Colon (tissue), 2 donors: ENCODE measurements at regions not wholly inside any gene's neighbourhood (a gene's known extent, or its start where the extent isn't known, plus 50 kb on each side); places are given as distances from the start of the nearest gene placed in this dataset.
A peak's percentile ranks its signal among the peaks of the same experiment; 100 is the strongest.

Experiments
- FAIRE-seq: peaks from 2 replicates; lab custom pipeline; 2012; peaks lifted over from hg19 to GRCh38; lab: Jason Lieb, UNC
- donor health status: control.
- donor health status: control.

DNA sequence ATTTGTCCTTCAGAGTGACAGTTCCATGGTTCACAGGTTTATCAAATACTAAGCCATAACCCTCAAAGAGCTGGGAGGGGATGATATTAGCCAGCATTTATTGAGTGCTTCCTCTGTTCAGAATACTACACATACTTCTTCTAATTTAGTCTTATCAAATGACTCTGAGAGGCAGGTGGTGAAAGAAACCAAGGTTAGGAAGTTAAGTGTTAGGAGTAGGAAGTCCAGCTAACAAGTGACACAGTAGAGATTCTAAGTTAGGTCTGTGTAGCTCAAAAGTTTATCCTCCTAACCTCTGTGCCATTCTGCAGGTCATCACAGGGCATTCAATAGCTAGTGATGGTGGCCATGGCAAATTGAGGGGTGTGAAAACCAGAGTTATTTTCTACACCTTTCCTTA, 198.3 kb upstream of the MID1 start:
- no peak for FAIRE-seq

DNA sequence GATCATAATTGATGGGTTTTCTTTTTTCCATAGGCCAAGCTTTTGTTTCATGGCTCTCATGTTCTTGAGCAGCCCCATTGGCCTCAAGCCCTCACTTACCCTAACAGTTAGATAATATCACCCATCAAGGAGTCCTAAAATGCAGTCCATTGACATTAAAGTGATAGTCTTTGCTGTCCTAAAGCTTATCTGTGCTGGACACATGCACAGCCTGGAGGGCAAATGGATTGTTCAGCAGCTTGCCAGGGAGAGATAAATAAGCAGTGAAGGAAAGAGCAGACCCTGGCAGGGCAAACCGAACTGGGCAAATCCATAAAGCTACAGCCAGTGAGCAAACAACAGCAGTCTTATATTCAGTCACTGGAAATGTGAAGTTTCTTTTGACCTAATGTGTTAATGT, 199.6 kb upstream of the MID1 start:
- no peak for FAIRE-seq

DNA sequence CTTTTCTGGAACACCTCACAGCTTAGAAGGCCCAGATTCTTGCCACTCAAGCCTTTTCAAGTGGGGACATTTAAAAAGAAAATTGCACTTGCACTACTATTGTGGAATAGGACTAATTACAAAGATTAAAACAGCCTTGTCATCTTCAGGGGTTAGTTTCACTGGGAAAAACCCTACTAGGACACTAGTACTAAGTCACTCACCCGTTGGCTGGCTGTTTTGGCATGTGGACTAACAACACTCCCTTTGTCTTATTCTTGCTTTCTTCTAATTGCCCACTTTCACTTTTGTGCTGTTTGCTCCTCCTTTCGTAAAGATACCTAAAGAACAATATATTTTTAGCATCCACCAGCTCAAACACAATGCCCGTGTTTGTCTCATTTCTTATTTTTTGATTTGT, 200.9 kb upstream of the MID1 start:
- peak; percentile 65 for FAIRE-seq

DNA sequence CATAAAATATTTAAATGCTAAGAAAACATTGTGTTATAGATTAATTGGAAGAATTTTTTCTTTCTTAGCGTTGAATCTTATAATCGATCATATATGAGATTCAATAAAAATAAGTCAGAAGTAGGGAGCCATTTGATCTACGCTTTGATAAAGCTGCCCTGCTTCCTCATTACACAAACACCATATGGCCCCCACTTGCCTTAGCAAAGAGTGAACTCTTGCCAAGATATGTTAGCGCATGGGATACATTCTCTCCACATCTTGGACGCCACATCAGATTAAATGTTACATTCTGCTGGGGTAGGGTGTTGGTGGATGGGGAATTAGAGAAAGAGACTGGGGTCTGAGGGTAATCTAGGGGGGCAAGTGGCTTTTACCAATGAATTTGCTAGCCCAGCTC, 207.7 kb upstream of the MID1 start:
- peak; percentile 33 for FAIRE-seq

DNA sequence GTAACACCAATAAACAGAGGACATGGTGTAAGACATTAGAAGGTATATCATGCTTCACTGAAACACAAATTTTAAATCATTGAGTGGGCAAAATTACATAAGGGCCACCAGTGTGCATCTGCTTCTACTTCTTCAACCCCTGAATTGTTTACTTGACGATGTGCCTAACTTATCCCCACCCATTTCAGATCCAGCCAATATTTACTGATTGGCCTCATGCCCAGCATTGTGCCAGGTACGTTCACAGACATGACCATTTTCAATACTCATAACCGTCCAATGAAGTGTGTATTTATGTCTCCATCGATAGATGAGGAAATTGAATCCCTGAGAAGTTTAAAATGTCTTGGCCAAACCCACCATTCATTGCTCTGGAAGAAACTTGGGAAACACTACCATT, 208.3 kb upstream of the MID1 start:
- FAIRE-seq = no peak

DNA sequence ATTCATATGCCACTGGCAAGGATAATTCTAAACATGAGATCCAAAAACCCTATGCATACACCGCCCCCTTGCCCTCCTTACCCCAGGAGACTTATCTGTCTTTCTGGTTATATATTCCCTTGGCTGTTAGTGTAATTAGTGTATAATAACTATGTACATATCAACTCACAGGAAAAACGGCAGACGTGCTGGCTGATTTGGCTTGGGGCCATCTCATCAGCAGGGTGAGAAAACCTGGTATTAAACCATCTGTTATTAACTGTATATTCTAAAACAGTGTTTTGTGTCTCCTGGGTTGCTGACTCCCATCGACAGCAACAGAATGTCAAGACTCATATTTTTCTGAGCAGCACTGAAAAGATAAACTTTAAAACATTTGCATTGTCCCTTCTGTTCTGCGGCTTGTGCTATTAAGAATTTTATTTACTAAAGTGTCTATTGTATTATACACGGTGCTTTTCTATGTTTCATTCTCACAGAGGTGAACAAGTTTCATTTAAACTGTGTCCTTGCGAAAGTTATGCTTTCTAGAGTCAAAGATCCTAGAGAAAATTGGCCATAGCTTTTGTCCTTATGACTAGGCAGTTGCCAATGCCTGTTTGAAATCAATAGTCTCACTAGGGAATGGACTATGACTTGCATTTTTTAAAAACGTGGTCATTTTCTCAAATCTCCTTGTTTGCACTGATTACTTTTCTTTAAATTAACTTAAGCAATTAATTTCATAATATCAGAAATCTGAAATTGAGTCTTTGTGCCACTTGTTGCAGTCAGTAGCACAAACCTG, 211.5 kb upstream of the MID1 start:
- peak; percentile 38 for FAIRE-seq

DNA sequence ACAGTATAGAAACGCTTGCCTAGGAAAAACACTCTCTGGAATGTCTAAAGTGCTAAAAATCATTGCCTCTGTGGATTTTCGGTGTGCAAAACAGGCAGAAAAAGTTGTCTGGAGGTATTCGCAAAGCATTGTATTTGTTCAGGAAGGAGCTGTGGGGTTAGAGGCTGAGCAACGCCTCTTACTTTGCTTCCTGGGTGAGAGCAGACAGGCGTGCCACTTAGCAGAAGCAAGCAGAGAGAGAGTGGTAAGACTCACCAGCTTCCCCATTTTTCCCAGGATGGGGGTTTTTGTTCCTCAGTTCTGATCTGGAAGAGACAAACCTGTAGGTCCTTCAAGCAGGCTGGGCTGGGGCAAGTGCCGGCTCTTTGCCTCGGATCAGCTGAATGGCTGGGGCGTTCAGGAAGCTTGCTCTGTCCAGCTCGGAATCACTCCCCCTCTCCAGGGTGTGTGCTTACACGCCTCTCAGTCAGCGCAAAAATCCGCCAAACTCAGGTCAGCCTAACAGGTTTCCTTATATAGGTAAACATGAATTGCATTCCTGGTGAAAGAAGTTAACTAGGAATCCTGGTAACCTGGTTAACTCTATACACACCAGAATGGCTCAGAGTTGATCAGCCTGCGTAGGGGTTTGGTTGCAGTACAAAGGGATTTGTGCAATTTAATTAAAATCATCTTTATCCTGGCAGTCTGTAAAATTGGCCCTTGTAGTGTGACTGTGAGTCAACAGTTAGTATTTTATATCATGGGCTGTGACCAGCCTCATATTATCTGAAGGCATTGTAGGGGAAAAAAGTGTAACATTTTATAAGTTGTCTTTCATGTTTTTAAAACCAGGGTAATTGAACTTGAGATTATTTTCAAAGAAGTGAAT, 213.1 kb upstream of the MID1 start:
- no peak for FAIRE-seq

DNA sequence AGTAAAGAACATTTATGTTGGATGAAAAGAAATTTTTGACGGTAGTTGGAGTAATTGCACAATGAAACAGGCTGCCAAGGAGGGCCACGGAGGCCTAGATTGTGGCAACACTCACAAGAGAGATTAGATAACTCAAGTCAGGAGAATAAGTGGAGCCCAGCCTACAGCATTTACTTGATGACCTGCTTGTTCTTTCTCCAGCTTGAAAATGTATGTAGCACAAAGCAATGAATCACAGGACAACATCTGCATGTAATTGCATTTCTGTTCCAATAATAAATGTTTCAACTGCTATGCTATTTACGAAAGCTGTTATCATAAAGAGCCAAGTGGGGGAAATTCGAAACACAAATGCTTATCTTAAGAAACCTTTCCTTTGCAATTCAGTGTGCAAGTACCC, 221.2 kb upstream of the MID1 start:
- no peak for FAIRE-seq

DNA sequence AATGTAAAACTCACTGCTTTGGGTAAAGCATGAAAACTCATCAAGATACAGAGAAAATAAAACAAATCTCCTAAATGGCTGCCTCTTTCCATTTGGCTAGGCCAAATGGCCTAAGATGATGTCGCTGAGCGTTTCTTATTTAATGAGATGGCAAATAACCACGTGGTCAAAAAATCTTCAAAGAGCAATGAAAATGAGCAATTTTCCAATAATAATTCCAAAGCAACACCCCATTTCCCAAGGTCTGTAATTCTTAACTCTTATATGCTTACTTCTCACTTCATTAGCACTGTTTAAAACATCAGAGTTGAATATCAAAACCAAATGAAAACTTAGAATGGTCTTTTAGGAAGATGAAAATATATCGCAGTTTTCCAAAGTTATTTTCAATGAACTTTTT, 222.3 kb upstream of the MID1 start:
- FAIRE-seq = no peak

DNA sequence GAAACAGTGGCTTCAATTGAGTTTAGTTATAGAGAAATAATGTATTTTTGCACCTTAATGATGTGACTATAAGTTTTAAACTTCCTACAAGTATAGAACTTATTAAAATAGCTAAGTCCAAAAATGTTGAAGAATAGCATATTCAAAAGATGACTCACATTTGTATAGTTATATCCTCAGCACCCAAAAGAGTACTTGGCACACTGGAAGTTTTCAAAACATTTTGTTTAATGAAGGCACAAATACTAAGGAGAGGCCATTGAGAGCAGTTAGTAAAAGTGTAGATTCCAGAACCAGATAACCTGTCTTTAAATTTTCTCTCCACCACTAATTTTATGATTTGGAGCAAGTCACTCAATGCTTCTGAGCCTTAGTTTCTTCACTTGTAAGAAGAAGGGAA, 226.9 kb upstream of the MID1 start:
- FAIRE-seq = no peak

DNA sequence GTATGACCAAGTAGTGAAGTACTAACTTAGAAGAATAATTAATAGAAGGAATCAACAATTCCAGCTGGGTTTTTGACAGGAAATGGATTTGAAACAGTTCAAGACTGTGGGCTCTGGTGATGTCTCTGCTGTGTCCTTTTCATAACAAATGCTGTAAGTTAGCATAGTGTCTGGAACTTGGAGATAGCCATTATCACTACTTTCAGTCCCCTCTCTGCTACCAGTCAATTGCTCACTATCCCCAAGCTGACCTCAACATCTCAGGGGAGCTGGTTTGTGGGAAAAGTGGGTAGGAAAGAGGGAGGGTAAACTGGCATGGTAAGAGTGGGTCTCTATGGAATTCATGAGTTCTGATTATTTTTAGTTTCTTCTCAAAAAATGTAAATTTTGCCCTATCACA, 231.4 kb upstream of the MID1 start:
- FAIRE-seq = no peak

DNA sequence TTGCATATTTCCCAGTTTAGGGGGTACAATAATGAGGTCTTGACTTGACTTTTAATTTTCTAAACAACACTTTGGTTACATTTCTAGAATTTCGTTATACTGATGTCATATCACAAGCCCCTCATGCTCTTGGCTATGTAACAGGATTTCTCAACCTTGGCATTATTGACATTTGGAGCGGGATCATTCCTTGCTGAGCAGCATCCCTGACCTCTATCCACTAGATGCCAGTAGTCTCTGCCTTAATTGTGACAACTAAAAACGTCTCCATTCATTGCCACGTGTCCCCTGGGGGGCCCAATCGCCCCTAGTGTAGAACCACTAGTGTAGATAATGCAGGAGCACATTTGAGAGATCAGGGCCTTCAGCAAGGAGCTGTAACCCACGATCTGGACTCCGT, 234.2 kb upstream of the MID1 start:
- FAIRE-seq = no peak

DNA sequence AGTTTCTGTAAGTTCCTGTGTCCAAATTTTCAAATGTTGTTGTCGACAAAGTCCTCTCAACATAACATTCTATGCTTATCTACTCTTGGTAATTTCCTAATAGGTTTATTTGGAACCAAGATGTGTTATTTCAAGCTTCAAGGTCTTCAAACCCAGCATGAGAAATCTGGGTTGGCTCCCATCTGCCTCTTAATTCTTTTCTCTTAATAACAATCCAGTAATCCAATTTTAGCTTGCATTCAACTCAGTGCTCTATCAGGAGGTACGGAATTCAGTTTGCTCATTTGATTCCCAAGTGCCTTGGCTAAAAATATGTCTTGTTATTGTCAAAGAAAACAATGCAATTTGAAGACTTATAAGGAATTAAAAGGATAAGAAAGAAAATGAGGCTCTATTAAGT, 235.5 kb upstream of the MID1 start:
- FAIRE-seq = no peak

DNA sequence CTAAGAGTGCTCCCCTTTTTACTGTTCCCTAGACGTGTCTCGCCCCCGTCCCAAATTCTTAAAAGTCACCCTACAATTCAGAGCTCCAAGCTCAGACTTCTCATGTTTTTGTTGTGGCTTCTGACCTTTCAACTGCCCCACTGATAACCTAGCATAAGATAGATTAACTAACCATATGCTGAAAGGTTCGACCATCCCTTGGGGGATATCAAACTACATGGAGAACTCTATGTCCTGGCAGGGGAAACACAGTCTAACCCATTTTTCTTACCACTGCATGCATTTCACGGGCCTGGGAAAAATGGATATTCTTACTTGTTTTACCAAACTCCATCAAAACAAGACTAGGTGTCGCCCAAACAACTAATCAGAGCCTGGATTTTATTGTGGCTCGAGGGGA, 236.4 kb upstream of the MID1 start:
- no peak for FAIRE-seq

DNA sequence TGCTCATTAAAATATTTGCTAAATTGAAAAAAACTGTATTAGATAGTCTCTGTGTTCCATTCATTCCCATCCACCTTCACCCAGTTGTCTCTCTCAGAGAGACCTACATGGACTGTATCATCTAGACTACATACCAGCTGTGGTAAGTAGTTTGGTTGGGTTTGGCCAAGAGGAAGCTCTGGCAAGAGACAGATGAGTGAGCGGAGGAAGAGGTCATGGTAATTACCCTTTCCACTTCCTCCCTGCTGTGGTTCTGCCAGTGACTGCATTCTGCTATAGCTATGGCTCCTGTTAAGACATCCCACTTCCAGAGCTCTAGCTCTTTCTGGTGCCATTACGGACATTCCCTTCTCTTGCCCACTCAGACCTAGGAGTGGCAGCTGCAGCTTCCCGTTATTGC, 239.0 kb upstream of the MID1 start:
- no peak for FAIRE-seq

DNA sequence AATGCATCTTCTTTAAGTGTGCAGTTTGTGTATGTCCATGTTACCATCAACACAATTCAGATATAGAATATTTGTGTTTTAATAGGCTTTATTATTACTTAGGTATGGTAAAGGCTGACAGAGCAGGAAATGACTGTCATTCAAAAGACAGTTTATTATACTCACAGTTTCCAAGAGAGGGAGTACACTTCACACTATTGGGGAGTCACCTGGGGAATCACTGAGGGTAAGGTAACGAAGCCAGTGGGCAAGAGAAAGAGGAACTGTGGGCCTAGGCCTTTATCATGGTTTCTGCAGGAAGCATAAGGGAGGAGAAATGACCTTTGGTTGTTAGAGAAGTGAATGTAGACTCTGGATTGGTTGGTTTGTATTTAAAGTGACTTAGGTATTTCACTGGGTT, 235.1 kb upstream of the HCCS start:
- no peak for FAIRE-seq

DNA sequence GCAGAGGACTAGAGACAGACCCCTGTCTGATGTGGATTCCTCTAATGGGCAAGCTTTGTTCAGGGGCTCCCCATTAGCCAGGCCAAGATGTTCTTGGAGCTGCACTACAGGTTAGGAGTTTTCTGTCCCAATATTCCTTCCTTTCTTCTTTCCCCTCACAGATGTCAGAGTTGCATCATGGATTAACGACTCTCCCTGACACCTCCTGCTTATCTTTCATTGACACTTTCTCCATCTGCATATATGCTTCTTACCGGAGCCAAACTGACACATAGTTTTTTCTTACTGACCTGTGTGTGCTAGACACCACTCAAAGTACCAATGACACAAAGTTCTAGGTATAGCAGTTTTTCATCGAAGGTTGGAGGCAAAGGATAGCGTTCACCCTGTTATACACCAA, 228.6 kb upstream of the HCCS start:
- FAIRE-seq = no peak

DNA sequence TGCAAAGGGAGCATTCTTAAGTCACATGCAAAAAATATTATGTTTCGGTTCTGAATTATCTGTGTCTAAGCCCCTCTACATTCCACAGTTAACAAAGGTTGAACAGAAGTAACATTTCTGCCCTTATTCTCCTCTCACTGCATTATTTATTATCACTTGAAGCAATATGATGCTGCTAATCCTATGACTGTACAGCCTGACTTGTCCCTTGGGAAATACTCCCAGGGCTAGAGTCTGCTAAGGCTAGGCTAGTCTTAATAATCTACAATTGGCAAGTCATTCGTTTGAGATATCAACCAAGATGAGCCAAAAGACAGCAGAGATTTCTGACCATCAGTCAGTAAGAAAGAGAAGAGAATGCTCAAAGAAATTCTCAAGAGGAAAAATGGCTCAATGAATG, 226.9 kb upstream of the HCCS start:
- FAIRE-seq = no peak

DNA sequence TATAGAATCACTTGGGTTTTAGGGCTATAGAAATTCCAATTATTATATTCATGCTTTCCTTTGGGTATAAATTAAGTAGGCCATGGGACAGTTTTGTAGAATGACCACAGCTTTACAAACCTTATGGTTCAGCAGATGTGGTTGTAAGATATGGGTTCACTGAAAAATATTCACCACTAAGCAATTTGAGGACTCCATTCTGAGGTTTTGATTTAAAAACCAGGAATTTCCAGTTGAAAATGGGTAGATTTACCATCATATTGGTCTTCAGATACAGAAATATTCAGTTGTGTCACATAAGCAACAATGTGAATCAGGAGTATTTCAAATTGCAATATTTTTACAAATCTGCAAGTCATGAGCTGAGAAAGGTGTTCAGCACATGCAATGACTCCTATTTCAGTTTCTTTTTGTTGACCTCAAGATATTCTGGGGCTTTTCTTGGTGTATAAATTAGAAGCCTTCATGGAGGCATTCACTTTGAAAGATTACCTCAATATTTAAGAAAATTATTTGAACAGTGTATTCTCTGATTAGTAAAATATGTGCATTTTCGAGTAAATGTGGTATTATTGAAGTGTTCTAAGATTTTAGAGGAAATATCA, 218.4 kb upstream of the HCCS start:
- FAIRE-seq = no peak

DNA sequence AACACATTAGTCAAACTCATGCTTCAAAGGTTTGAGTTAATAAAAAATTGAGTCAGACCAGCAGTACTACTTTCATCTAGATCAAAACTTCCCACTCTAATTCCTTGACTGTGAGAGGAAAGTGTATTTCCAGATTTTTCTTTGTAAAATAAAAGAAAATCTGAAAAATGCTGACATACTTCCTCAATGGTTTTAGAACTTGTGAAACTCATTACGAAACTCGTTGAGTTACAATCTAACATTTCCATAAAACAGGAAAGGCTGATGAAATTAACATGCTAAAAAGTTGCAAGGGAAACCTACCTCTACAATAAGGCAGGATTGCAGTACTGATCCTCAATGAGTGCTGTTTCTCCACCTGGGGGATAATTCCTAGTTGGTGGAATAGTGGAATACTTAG, 217.8 kb upstream of the HCCS start:
- FAIRE-seq = no peak

DNA sequence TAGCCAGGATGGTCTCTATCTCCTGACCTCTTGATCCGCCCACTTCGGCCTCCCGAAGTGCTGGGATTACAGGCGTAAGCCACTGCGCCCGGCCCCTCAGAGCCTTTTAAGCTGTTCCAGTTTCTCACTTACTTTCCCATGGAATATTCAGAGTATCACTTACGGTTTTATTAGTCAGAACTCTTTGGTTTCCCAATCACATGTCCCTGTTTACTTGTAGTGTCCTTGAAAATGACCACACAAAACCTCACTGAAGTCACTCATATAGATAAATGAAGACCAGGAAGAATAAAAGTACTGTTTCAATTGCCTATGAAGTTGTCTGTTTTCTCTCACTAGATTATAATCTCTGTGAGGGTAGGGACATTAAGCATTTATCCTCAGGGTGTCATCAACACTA, 217.2 kb upstream of the HCCS start:
- FAIRE-seq = no peak

DNA sequence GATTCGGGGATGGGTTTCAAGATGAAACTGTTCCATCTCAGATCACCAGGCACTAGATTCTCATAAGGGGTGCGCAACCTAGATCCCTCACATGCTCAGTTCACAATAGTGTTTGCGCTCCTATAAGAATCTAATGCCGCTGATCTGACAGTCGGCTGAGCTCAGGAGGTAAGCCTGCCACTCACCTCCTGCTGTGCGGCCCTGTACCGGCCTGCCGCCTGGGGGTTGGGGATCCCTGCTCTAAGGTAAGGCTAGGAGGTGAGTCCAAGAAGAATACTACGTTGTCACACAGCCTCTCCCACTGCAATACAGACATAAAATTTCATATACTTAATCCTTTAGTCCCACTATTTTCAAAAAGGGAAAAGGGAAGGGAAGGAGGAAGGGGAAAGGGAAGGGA, 213.4 kb upstream of the HCCS start:
- FAIRE-seq = no peak

DNA sequence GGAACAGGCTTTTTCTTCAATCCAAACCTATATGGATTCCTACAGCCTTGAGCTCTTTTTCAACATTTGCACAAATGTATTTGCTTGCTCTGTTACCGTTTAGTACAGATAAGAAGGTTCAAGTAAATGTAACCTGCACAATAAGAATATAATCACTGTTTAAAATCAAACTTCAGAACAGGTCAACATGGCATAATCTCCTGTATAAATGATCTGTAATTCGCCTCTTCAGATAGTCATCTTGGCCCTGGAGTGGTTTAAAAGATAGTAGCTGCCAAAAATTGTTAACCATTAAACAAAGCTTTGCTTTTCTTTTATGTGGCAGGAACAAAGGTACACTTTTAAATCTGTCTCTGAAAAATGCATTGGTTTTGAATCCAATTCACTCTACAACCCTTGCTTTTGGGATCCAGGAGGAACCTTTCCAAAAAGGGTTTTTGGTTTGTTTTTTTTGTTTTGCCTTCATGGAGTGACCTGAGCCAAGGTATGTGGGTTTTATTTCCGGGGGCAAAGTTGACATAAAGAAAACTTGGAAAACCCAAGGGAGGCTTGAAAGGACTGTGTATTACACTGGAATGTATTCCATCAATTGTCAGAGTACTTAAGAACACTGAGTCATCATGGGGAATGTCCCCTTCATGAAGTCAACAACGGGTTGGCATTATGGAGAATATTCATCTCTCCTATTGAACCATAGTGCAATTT, 210.4 kb upstream of the HCCS start:
- FAIRE-seq = no peak
